Endothelial cell of umbilical vein (primary cell): ENCODE measurements at regions not wholly inside any gene's neighbourhood (a gene's known extent, or its start where the extent isn't known, plus 50 kb on each side); places are given as distances from the start of the nearest gene placed in this dataset.

Source experiments
- BruUV-seq: library from RNA; stranded (reverse); fragments of 400-500 nt; replicated peaks from 2 replicates; lab custom pipeline; 2021; lab: Mats Ljungman, UMichigan
- CTCF ChIA-PET: fragments of 300-600, 350-600 bp; sonication (Branson Sonifier 250); formaldehyde crosslinking; loops from one replicate; lab custom pipeline; 2021; ENCODE audit warnings: antibody characterized with exemption, inconsistent platforms; lab: Charles Lee
- POLR2A ChIA-PET: fragments of 300-600, 350-600 bp; sonication (Branson Sonifier 250); formaldehyde crosslinking; loops from one replicate; lab custom pipeline; 2021; ENCODE audit warnings: antibody characterized with exemption, inconsistent platforms; lab: Charles Lee
- DNase-seq: peaks from one replicate; pipeline ENCODE4 v3.0.0-alpha.2; 2011; ENCODE audit warnings: low read depth, low spot score
- FAIRE-seq: peaks from 2 replicates; lab custom pipeline; 2011; peaks lifted over from hg19 to GRCh38; lab: Jason Lieb, UNC
- H2AFZ ChIP-seq: 2 replicates; pipeline ENCODE4 v1.6.0; 2012; ENCODE audit warnings: low read depth, low read length, control low read depth, inconsistent platforms
- H3K27ac ChIP-seq: 2 replicates; pipeline ENCODE4 v1.5.1; 2011; ENCODE audit warnings: low read depth, mild to moderate bottlenecking, control low read depth, low read length, moderate library complexity; ENCODE audit not compliant: insufficient read depth
- H3K27me3 ChIP-seq, 2 experiments: 2 replicates each; pipeline versions ENCODE4 v1.6.0 to v1.6.1; 2011; ENCODE audit warnings: low read length in 2 of 2, mixed read lengths in 1 of 2; ENCODE audit not compliant: control insufficient read depth in 2 of 2, insufficient read depth in 2 of 2
- H3K36me3 ChIP-seq, 2 experiments: 2 replicates in 1 of 2; 3 replicates in 1 of 2; pipeline ENCODE4 v1.5.1; 2011; ENCODE audit warnings: low read length in 2 of 2, mild to moderate bottlenecking in 1 of 2, moderate library complexity in 1 of 2; ENCODE audit not compliant: control insufficient read depth in 2 of 2, insufficient read depth in 2 of 2; ENCODE audit errors: extremely low read depth in 1 of 2
- H3K4me1 ChIP-seq: 3 replicates; pipeline ENCODE4 v1.5.1; 2011; ENCODE audit warnings: mild to moderate bottlenecking, low read length; ENCODE audit not compliant: control insufficient read depth, insufficient read depth; ENCODE audit errors: extremely low read depth
- H3K4me2 ChIP-seq: 2 replicates; pipeline ENCODE4 v1.6.1; 2011; ENCODE audit warnings: low read length, control low read depth, mixed read lengths; ENCODE audit not compliant: insufficient read depth
- H3K4me3 ChIP-seq, 3 experiments: fragments of 200-600 bp in 1 of 3; sonication (generic), shearing (Covaris generic) in 1 of 3; replicated peaks in 1 of 3; 2 replicates each; pipeline ENCODE4 v1.5.1; 2011 to 2016; ENCODE audit warnings: control low read depth in 3 of 3, low read length in 3 of 3, mild to moderate bottlenecking in 2 of 3, inconsistent platforms in 1 of 3, low read depth in 1 of 3, moderate library complexity in 1 of 3; ENCODE audit not compliant: insufficient read depth in 1 of 3
- H3K79me2 ChIP-seq: 2 replicates; pipeline ENCODE4 v1.6.0; 2012; ENCODE audit warnings: low read length, inconsistent platforms; ENCODE audit not compliant: control insufficient read depth, insufficient read depth
- H3K9ac ChIP-seq: replicated peaks from 2 replicates; pipeline ENCODE3; 2011; ENCODE audit warnings: low read length, control low read depth; ENCODE audit not compliant: insufficient read depth; ENCODE audit errors: extremely low read depth
- H3K9me1 ChIP-seq: replicated peaks from 3 replicates; pipeline ENCODE4 v1.6.0; 2011; ENCODE audit warnings: mild to moderate bottlenecking, low read length; ENCODE audit not compliant: control insufficient read depth, insufficient read depth; ENCODE audit errors: extremely low read depth
- H3K9me3 ChIP-seq: replicated peaks from 2 replicates; pipeline ENCODE4 v1.5.1; 2012; ENCODE audit warnings: low read length, inconsistent platforms; ENCODE audit not compliant: control insufficient read depth, insufficient read depth
- H4K20me1 ChIP-seq: replicated peaks from 2 replicates; pipeline ENCODE3; 2011; ENCODE audit warnings: mild to moderate bottlenecking, low read length; ENCODE audit not compliant: control insufficient read depth, insufficient read depth; ENCODE audit errors: extremely low read depth
- CTCF ChIP-seq, 2 donors: IDR thresholded peaks; 1 replicate in 1 of 2; 2 replicates in 1 of 2; pipeline ENCODE4 v1.5.1; 2011; ENCODE audit warnings: low read length in 2 of 2, mild to moderate bottlenecking in 2 of 2, moderate library complexity in 2 of 2, control low read depth in 1 of 2, inconsistent platforms in 1 of 2, low read depth in 1 of 2; ENCODE audit not compliant: insufficient read depth in 1 of 2; ENCODE audit errors: extremely low read depth in 1 of 2
- EZH2 ChIP-seq: IDR thresholded peaks from 2 replicates; pipeline ENCODE4 v1.6.1; 2012; ENCODE audit warnings: borderline replicate concordance, low read depth, mild to moderate bottlenecking, moderate library complexity, low read length, inconsistent platforms; ENCODE audit not compliant: severe bottlenecking
- FOS ChIP-seq: IDR thresholded peaks from 2 replicates; pipeline ENCODE4 v1.6.1; 2011; ENCODE audit warnings: mild to moderate bottlenecking, low read length, moderate library complexity, borderline replicate concordance; ENCODE audit not compliant: insufficient read depth
- GATA2 ChIP-seq: IDR thresholded peaks from 2 replicates; pipeline ENCODE4 v1.7.0; 2011; ENCODE audit warnings: low read depth, mild to moderate bottlenecking, moderate library complexity, mixed read lengths, low read length; ENCODE audit not compliant: insufficient read length, insufficient read depth
- JUN ChIP-seq: IDR thresholded peaks from 2 replicates; pipeline ENCODE4 v1.6.1; 2011; ENCODE audit warnings: borderline replicate concordance, low read depth; ENCODE audit not compliant: insufficient read length, insufficient read depth
- MAX ChIP-seq: IDR thresholded peaks from 2 replicates; pipeline ENCODE4 v1.6.1; 2011; ENCODE audit not compliant: insufficient read depth, insufficient read length
- MYC ChIP-seq: IDR thresholded peaks from one replicate; pipeline ENCODE4 v1.6.1; 2011; ENCODE audit warnings: mild to moderate bottlenecking, low read depth, low read length
- POLR2A ChIP-seq: IDR thresholded peaks from 2 replicates; pipeline ENCODE4 v1.6.1; 2012; ENCODE audit warnings: low read depth, mild to moderate bottlenecking, control low read depth, low read length
- POLR2AphosphoS5 ChIP-seq: IDR thresholded peaks from 2 replicates; pipeline ENCODE4 v1.6.1; 2012; ENCODE audit warnings: low read depth, mild to moderate bottlenecking, control low read depth, low read length, moderate library complexity; ENCODE audit not compliant: insufficient read depth
- dilution Hi-C: fragments of 300-500 bp; cut with MboI; formaldehyde crosslinking; loops from one replicate; pipeline ENCODE4 v1.15.0; 2019; ENCODE audit warnings: low sequenced_read_pairs; ENCODE audit not compliant: extremely low pct_ligation_motif_present
- intact Hi-C: fragments of 100-400 bp; cut with micrococcal nuclease; formaldehyde crosslinking; loops from one replicate; pipeline ENCODE4 v1.10.0; 2022

DNA sequence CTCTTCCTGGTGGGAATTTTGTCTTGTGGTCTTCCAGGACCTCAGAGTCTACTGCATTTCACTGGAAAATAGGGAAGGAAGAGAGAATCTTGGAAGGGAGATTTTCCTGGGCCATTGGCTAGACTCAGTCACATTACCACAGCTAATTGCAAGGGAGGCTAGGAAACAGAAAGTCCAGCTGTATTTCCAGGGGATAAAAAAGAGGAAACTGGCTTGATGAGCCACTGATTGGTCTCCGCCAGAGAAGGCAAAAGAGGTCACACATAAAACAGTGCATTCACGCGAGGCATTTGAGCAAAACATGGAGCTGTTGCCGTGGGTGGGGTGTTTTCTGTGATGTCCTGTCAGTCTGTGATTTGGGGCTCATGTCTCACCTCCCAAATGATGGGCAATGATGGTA, 345.3 kb downstream of the FOXL1 start:
- FAIRE-seq (peak; percentile 74), DNase-seq (peak; percentile 60)
- no peak overlapping the region for H3K27ac ChIP-seq
- no peaks in the 10 kb centered on the region for H3K79me2 ChIP-seq
- H3K36me3 ChIP-seq, result no peaks in the 10 kb centered on the region
- no peak overlapping the region for H3K4me3 ChIP-seq
- TF ChIP-seq GATA2 (no peak), MYC (no peak), CTCF (IDR thresholded peaks at IDR 0.05; ENCODE audit: extremely low read depth in 1 of 2, insufficient read depth in 1 of 2, low read depth in 1 of 2, low read length in 2 of 2) (no peak), MAX (no peak), JUN (no peak), POLR2A (no peak), POLR2AphosphoS5 (no peak), EZH2 (no peak), FOS (no peak)
- ChIA-PET CTCF (interaction anchor here (0.6 to 3.8 kb wide), 5 partner anchors 11 to 139 kb away, joined by 3 to 15 read pairs (median 4); no protein-coding TSS in a partner anchor), POLR2A (interaction anchor here (0.5 kb wide), 1 partner anchor 130 kb away, joined by 3 read pairs; no protein-coding TSS in a partner anchor)
- H3K4me2 ChIP-seq, result no peak overlapping the region
- dilution Hi-C loops (no loop called here), intact Hi-C loops (loop anchor here (10.0 kb wide), 1 partner anchor 251 kb away; no protein-coding TSS in a partner anchor)
- no peak overlapping the region for H2AFZ ChIP-seq
- no peak overlapping the region for H3K9ac ChIP-seq
- H3K4me1 ChIP-seq, result peaks cover 32% of the 10 kb centered on the region
- no peaks in the 10 kb centered on the region for H4K20me1 ChIP-seq
- no peaks in the 10 kb centered on the region for H3K9me1 ChIP-seq
- no peaks in the 10 kb centered on the region for H3K27me3 ChIP-seq
- BruUV-seq, result no TSS peak
- no peaks in the 10 kb centered on the region for H3K9me3 ChIP-seq
